OCI-LY7 (cell line): ENCODE measurements at regions not wholly inside any gene's neighbourhood (a gene's known extent, or its start where the extent isn't known, plus 50 kb on each side); places are given as distances from the start of the nearest gene placed in this dataset.

Experiments
- BruUV-seq: library from RNA; stranded (reverse); fragments of 400-500 nt; replicated peaks from 2 replicates; lab custom pipeline; 2021; lab: Mats Ljungman, UMichigan
- CTCF ChIA-PET: fragments of 300-600 bp; sonication (Branson Sonifier 250); formaldehyde crosslinking; loops from one replicate; lab custom pipeline; 2022; ENCODE audit warnings: antibody characterized with exemption; ENCODE audit not compliant: unreplicated experiment; lab: Charles Lee
- POLR2A ChIA-PET: fragments of 300-600 bp; sonication (Branson Sonifier 250); formaldehyde crosslinking; loops from one replicate; lab custom pipeline; 2022; ENCODE audit warnings: antibody characterized with exemption; lab: Charles Lee
- DNase-seq: peaks from one replicate; pipeline ENCODE4 v3.0.0-alpha.2; 2015; ENCODE audit warnings: low spot score
- H2AFZ ChIP-seq: fragments of 200-600 bp; sonication (generic), shearing (Covaris generic); 2 replicates; pipeline ENCODE4 v1.6.1; 2014; ENCODE audit warnings: mild to moderate bottlenecking, antibody characterized with exemption, low read length, moderate library complexity
- H3K27ac ChIP-seq: fragments of 200-600 bp; sonication (generic); 2 replicates; pipeline ENCODE4 v1.5.1; 2014; ENCODE audit warnings: mixed run types, low read depth, mild to moderate bottlenecking, moderate library complexity, low read length, inconsistent platforms; ENCODE audit not compliant: poor library complexity, severe bottlenecking
- H3K36me3 ChIP-seq: fragments of 200-600 bp; sonication (generic); 2 replicates; pipeline ENCODE4 v1.6.1; 2014; ENCODE audit warnings: mild to moderate bottlenecking, antibody characterized with exemption, low read length, moderate library complexity, mixed read lengths; ENCODE audit not compliant: insufficient read depth
- H3K4me1 ChIP-seq: fragments of 200-600 bp; sonication (generic); 2 replicates; pipeline ENCODE4 v1.5.1; 2014; ENCODE audit warnings: mild to moderate bottlenecking, low read length; ENCODE audit not compliant: insufficient read depth, poor library complexity, severe bottlenecking
- H3K4me2 ChIP-seq: fragments of 200-600 bp; sonication (generic); 2 replicates; pipeline ENCODE4 v1.6.1; 2014; ENCODE audit warnings: mild to moderate bottlenecking, low read length
- H3K4me3 ChIP-seq: fragments of 200-600 bp; sonication (generic); 2 replicates; pipeline ENCODE4 v1.5.1; 2014; ENCODE audit warnings: mild to moderate bottlenecking, low read depth, low read length; ENCODE audit not compliant: poor library complexity, severe bottlenecking
- H3K79me2 ChIP-seq: fragments of 200-600 bp; sonication (generic); 2 replicates; pipeline ENCODE4 v1.6.1; 2016; ENCODE audit warnings: low read depth, mild to moderate bottlenecking, low read length, moderate library complexity, mixed read lengths; ENCODE audit not compliant: insufficient read depth
- H3K9me2 ChIP-seq: fragments of 200-600 bp; sonication (generic); 2 replicates; pipeline ENCODE4 v1.6.1; 2016; ENCODE audit warnings: mild to moderate bottlenecking, low read length, mixed read lengths; ENCODE audit not compliant: insufficient read depth
- H3K9me3 ChIP-seq: fragments of 200-600 bp; sonication (generic); 2 replicates; pipeline ENCODE4 v1.6.1; 2014; ENCODE audit warnings: mild to moderate bottlenecking, mixed run types, low read length, mixed read lengths
- H4K20me1 ChIP-seq: fragments of 200-600 bp; sonication (generic); 2 replicates; pipeline ENCODE4 v1.6.1; 2014; ENCODE audit warnings: mild to moderate bottlenecking, antibody characterized with exemption, low read length, moderate library complexity, mixed read lengths; ENCODE audit not compliant: insufficient read depth
- CTCF ChIP-seq: fragments of 200-600 bp; sonication (generic); conservative IDR thresholded peaks from 2 replicates; pipeline ENCODE4 v1.5.1; 2014; ENCODE audit warnings: mild to moderate bottlenecking, antibody characterized with exemption, low read length, moderate library complexity, mixed read lengths
- EZH2phosphoT487 ChIP-seq: fragments of 200-600 bp; sonication (generic); IDR thresholded peaks from 2 replicates; pipeline ENCODE4 v1.6.1; 2018; ENCODE audit warnings: low read depth, borderline replicate concordance, mild to moderate bottlenecking, mixed run types, antibody characterized with exemption, low read length, moderate library complexity, mixed read lengths
- intact Hi-C: fragments of 100-400 bp; cut with micrococcal nuclease; formaldehyde crosslinking; loops from one replicate; pipeline ENCODE4 v1.10.0; 2022; ENCODE audit not compliant: unreplicated experiment

GRCh38 chr7:131074585-131074984 lies 253.1 kb upstream of the MKLN1 start:
- TF ChIP-seq CTCF (no peak), EZH2phosphoT487 (no peak)
- H3K27ac ChIP-seq, result no peak overlapping the region
- H3K36me3 ChIP-seq, result peaks cover 58% of the 10 kb centered on the region

GRCh38 chr7:131075406-131075805 lies 252.3 kb upstream of the MKLN1 start:
- ChIA-PET CTCF (no interaction called here), POLR2A (interaction anchor here (0.6 to 1.4 kb wide), 2 partner anchors 8 to 39 kb away, joined by 3 read pairs; no protein-coding TSS in a partner anchor)
- BruUV-seq, result no TSS peak
- Histone ChIP-seq H2AFZ (no peak overlapping the region), H3K79me2 (peaks cover 56% of the 10 kb centered on the region), H3K9me3 (no peaks in the 10 kb centered on the region; the same call in 1 of the 2 replicates), H3K27ac (no peak overlapping the region), H4K20me1 (no peaks in the 10 kb centered on the region), H3K4me3 (no peak overlapping the region), H3K4me1 (peaks cover 11% of the 10 kb centered on the region), H3K9me2 (no peaks in the 10 kb centered on the region), H3K36me3 (peaks cover 63% of the 10 kb centered on the region), H3K4me2 (no peak overlapping the region)
- intact Hi-C loops, result no loop called here
- TF ChIP-seq EZH2phosphoT487 (no peak), CTCF (no peak)
- DNase-seq, result no peak

More at GRCh38 chr7:131074585-131074984, 253.1 kb upstream of the MKLN1 start:
- DNase-seq, result no peak
- Histone ChIP-seq H3K79me2 (peaks cover 57% of the 10 kb centered on the region), H3K4me3 (no peak overlapping the region), H2AFZ (no peak overlapping the region), H4K20me1 (no peaks in the 10 kb centered on the region), H3K4me1 (peaks cover 13% of the 10 kb centered on the region), H3K9me2 (no peaks in the 10 kb centered on the region), H3K9me3 (no peaks in the 10 kb centered on the region; the same call in 1 of the 2 replicates), H3K4me2 (no peak overlapping the region)
- CTCF ChIA-PET, result no interaction called here
- POLR2A ChIA-PET, result interaction anchor here (0.6 to 1.4 kb wide), 2 partner anchors 7 to 38 kb away, joined by 3 read pairs; no protein-coding TSS in a partner anchor
- intact Hi-C loops, result no loop called here
- BruUV-seq, result no TSS peak

GRCh38 chr7:131076032-131076431 lies 251.6 kb upstream of the MKLN1 start:
- Histone ChIP-seq H3K4me1 (peaks cover 11% of the 10 kb centered on the region), H3K27ac (no peak overlapping the region), H3K4me3 (no peak overlapping the region), H3K36me3 (peaks cover 70% of the 10 kb centered on the region), H3K4me2 (no peak overlapping the region), H2AFZ (no peak overlapping the region), H3K9me2 (no peaks in the 10 kb centered on the region), H4K20me1 (no peaks in the 10 kb centered on the region), H3K79me2 (peaks cover 60% of the 10 kb centered on the region), H3K9me3 (no peaks in the 10 kb centered on the region; the same call in 1 of the 2 replicates)
- intact Hi-C loops, result no loop called here
- POLR2A ChIA-PET, result interaction anchor here (0.6 to 1.4 kb wide), 2 partner anchors 9 to 47 kb away, joined by 3 read pairs; no protein-coding TSS in a partner anchor
- no TSS peak for BruUV-seq
- no peak for DNase-seq
- TF ChIP-seq CTCF (no peak), EZH2phosphoT487 (no peak)
- CTCF ChIA-PET, result no interaction called here
